Liver (tissue), 8 donors: ENCODE measurements at regions not wholly inside any gene's neighbourhood (a gene's known extent, or its start where the extent isn't known, plus 50 kb on each side); places are given as distances from the start of the nearest gene placed in this dataset.

Experiments used
- DNase-seq: peaks from one replicate; pipeline ENCODE4 v3.0.0-alpha.2; 2017; ENCODE audit warnings: low spot score
- H3K27ac ChIP-seq, 2 donors: one replicate each; pipeline ENCODE4 v1.7.0; 2013; ENCODE audit warnings: inconsistent platforms in 2 of 2, low read length in 2 of 2, control low read depth in 1 of 2, low read depth in 1 of 2, mild to moderate bottlenecking in 1 of 2
- H3K27me3 ChIP-seq, 4 donors: one replicate each; pipeline versions ENCODE4 v1.6.1 to v1.7.0; 2013; ENCODE audit warnings: low read length in 3 of 4, inconsistent platforms in 1 of 4, mild to moderate bottlenecking in 1 of 4, moderate library complexity in 1 of 4; ENCODE audit not compliant: control insufficient read depth in 4 of 4, insufficient read depth in 4 of 4
- H3K36me3 ChIP-seq, 4 donors: one replicate each; pipeline versions ENCODE4 v1.6.1 to v1.7.0; 2013; ENCODE audit warnings: low read length in 3 of 4, mild to moderate bottlenecking in 3 of 4, low read depth in 1 of 4, moderate library complexity in 1 of 4; ENCODE audit not compliant: control insufficient read depth in 4 of 4, insufficient read depth in 3 of 4
- H3K4me1 ChIP-seq, 4 donors: one replicate each; pipeline versions ENCODE4 v1.6.1 to v1.7.0; 2013; ENCODE audit warnings: low read length in 3 of 4, mild to moderate bottlenecking in 3 of 4, moderate library complexity in 1 of 4; ENCODE audit not compliant: control insufficient read depth in 4 of 4, insufficient read depth in 4 of 4
- H3K4me3 ChIP-seq, 3 donors: one replicate each; pipeline versions ENCODE4 v1.6.1 to v1.7.0; 2013; ENCODE audit warnings: low read length in 3 of 3, control low read depth in 1 of 3, low read depth in 1 of 3, mild to moderate bottlenecking in 1 of 3
- H3K9ac ChIP-seq, 2 donors: one replicate each; pipeline ENCODE4 v1.7.0; 2013; ENCODE audit warnings: low read length in 2 of 2, mild to moderate bottlenecking in 2 of 2, moderate library complexity in 2 of 2, control low read depth in 1 of 2, low read depth in 1 of 2
- H3K9me3 ChIP-seq, 4 donors: one replicate each; pipeline versions ENCODE4 v1.6.1 to v1.7.0; 2013; ENCODE audit warnings: low read length in 3 of 4; ENCODE audit not compliant: control insufficient read depth in 4 of 4
- ATF3 ChIP-seq: IDR thresholded peaks from 2 replicates; pipeline ENCODE4 v1.6.1; 2016; ENCODE audit warnings: antibody characterized with exemption
- CTCF ChIP-seq: fragments of 150-350 bp; IDR thresholded peaks from 2 replicates; pipeline ENCODE4 v1.5.1; 2017; ENCODE audit warnings: improper control_type of control experiment, low read depth, low read length; ENCODE audit not compliant: missing input control
- EGR1 ChIP-seq, 2 donors: IDR thresholded peaks; 2 replicates each; pipeline ENCODE4 v1.6.1; 2016 to 2018; ENCODE audit warnings: antibody characterized with exemption in 2 of 2, low read depth in 2 of 2
- FOXA1 ChIP-seq: IDR thresholded peaks from 2 replicates; pipeline ENCODE4 v1.6.1; 2016; ENCODE audit warnings: antibody characterized with exemption
- FOXA2 ChIP-seq: IDR thresholded peaks from 2 replicates; pipeline ENCODE4 v1.6.1; 2016; ENCODE audit warnings: antibody characterized with exemption
- GABPA ChIP-seq, 2 donors: IDR thresholded peaks in 1 of 2; conservative IDR thresholded peaks in 1 of 2; 2 replicates each; pipeline ENCODE4 v1.6.1; 2016; ENCODE audit warnings: antibody characterized with exemption in 2 of 2, mild to moderate bottlenecking in 1 of 2, moderate library complexity in 1 of 2
- HNF4A ChIP-seq, 2 donors: conservative IDR thresholded peaks; 2 replicates each; pipeline ENCODE4 v1.6.1; 2016; ENCODE audit warnings: antibody characterized with exemption in 2 of 2, mild to moderate bottlenecking in 2 of 2
- HNF4G ChIP-seq: IDR thresholded peaks from 2 replicates; pipeline ENCODE4 v1.6.1; 2016; ENCODE audit warnings: antibody characterized with exemption
- JUND ChIP-seq, 2 donors: IDR thresholded peaks; 2 replicates each; pipeline ENCODE4 v1.6.1; 2016; ENCODE audit warnings: antibody characterized with exemption in 2 of 2
- MAX ChIP-seq: IDR thresholded peaks from 2 replicates; pipeline ENCODE4 v1.6.1; 2016; ENCODE audit warnings: antibody characterized with exemption
- NR2F2 ChIP-seq: IDR thresholded peaks from 2 replicates; pipeline ENCODE4 v1.6.1; 2016; ENCODE audit warnings: antibody characterized with exemption
- RAD21 ChIP-seq, 2 donors: IDR thresholded peaks; 2 replicates each; pipeline ENCODE4 v1.6.1; 2016; ENCODE audit warnings: antibody characterized with exemption in 2 of 2, mild to moderate bottlenecking in 2 of 2
- REST ChIP-seq: IDR thresholded peaks from 2 replicates; pipeline ENCODE4 v1.6.1; 2016; ENCODE audit warnings: antibody characterized with exemption, mild to moderate bottlenecking
- RXRA ChIP-seq, 2 donors: IDR thresholded peaks; 2 replicates each; pipeline ENCODE4 v1.6.1; 2017 to 2018; ENCODE audit warnings: antibody characterized with exemption in 2 of 2, mild to moderate bottlenecking in 1 of 2
- SP1 ChIP-seq: IDR thresholded peaks from 2 replicates; pipeline ENCODE4 v1.6.1; 2018; ENCODE audit warnings: antibody characterized with exemption, mild to moderate bottlenecking
- TAF1 ChIP-seq: conservative IDR thresholded peaks from 2 replicates; pipeline ENCODE4 v1.6.1; 2016; ENCODE audit warnings: antibody characterized with exemption, mild to moderate bottlenecking
- YY1 ChIP-seq: IDR thresholded peaks from 2 replicates; pipeline ENCODE4 v1.6.1; 2016; ENCODE audit warnings: antibody characterized with exemption, mild to moderate bottlenecking
- ZBTB33 ChIP-seq: IDR thresholded peaks from 2 replicates; pipeline ENCODE4 v1.6.1; 2016; ENCODE audit warnings: antibody characterized with exemption
- WGBS: extraction: QIAGEN DNeasy Blood & Tissue Kit; methylation state at CpG from one replicate; pipeline ENCODE4 v1.1.7; 2013; 5-methylcytosine and 5-hydroxymethylcytosine counted together
- donor health status: healthy.
- donor health status: healthy.
- donor health status: healthy.
- donor health status: healthy.
- donor health status: healthy.

GRCh38 chr11:128057786-128058395 lies 529.5 kb downstream of the ETS1 start:
- Histone ChIP-seq H3K9ac (no peak overlapping the region), H3K27me3 (no peaks in the 10 kb centered on the region), H3K9me3 (no peaks in the 10 kb centered on the region), H3K4me1 (no peaks in the 10 kb centered on the region), H3K4me3 (no peak overlapping the region), H3K36me3 (no peaks in the 10 kb centered on the region), H3K27ac (no peak overlapping the region)
- TF ChIP-seq MAX (no peak), SP1 (no peak), RXRA (IDR thresholded peaks at IDR 0.05) (no peak), RAD21 (IDR thresholded peaks at IDR 0.05) (no peak), HNF4A (conservative IDR thresholded peaks at IDR 0.05) (no peak), REST (no peak), ZBTB33 (no peak), JUND (IDR thresholded peaks at IDR 0.05) (no peak), EGR1 (IDR thresholded peaks at IDR 0.05; ENCODE audit: low read depth in 2 of 2) (no peak), HNF4G (no peak), CTCF (no peak), FOXA2 (no peak), ATF3 (no peak), FOXA1 (no peak), TAF1 (no peak), GABPA (IDR thresholded peaks at IDR 0.05 in 1 of 2, conservative IDR thresholded peaks at IDR 0.05 in 1 of 2) (no peak), YY1 (no peak), NR2F2 (no peak)
- WGBS: 78% methylated on average over 6 of the region's 6 CpGs
- DNase-seq: no peak
